Stomach (tissue), 4 donors: ENCODE measurements at regions not wholly inside any gene's neighbourhood (a gene's known extent, or its start where the extent isn't known, plus 50 kb on each side); places are given as distances from the start of the nearest gene placed in this dataset.

Source experiments
- CTCF ChIP-seq, 7 experiments: fragments of 450-650 bp in 4 of 7; fragments of 200-600 bp in 3 of 7; sonication (generic) in 3 of 7; IDR thresholded peaks; one replicate each; pipeline ENCODE4 v1.5.1; 2016 to 2019; ENCODE audit warnings: antibody characterized with exemption in 7 of 7, control low read depth in 2 of 7, mild to moderate bottlenecking in 1 of 7
- POLR2A ChIP-seq, 4 donors: fragments of 450-650 bp; IDR thresholded peaks; one replicate each; pipeline ENCODE4 v1.6.1; 2016; ENCODE audit warnings: antibody characterized with exemption in 4 of 4, control low read depth in 2 of 4, mild to moderate bottlenecking in 1 of 4, moderate library complexity in 1 of 4
- POLR2AphosphoS5 ChIP-seq, 3 donors: sonication (generic); formaldehyde crosslinking; IDR thresholded peaks; one replicate each; pipeline ENCODE4 v1.6.1; 2016; ENCODE audit warnings: antibody characterized with exemption in 3 of 3

- TF ChIP-seq CTCF (IDR thresholded peaks at IDR 0.05) (no peak), POLR2AphosphoS5 (IDR thresholded peaks at IDR 0.05) (no peak), POLR2A (IDR thresholded peaks at IDR 0.05) (no peak)
Observed at GRCh38 chr12:93191423-93191822, 186.3 kb upstream of the NUDT4 start.
